CD4-positive, alpha-beta T cell treated with Interleukin-17A for 4 hours (primary cell): ENCODE measurements at regions not wholly inside any gene's neighbourhood (a gene's known extent, or its start where the extent isn't known, plus 50 kb on each side); places are given as distances from the start of the nearest gene placed in this dataset.

Experiments used
- DNase-seq: peaks from one replicate; pipeline ENCODE4 v3.0.0-alpha.2; 2020; ENCODE audit warnings: mixed read lengths

DNA sequence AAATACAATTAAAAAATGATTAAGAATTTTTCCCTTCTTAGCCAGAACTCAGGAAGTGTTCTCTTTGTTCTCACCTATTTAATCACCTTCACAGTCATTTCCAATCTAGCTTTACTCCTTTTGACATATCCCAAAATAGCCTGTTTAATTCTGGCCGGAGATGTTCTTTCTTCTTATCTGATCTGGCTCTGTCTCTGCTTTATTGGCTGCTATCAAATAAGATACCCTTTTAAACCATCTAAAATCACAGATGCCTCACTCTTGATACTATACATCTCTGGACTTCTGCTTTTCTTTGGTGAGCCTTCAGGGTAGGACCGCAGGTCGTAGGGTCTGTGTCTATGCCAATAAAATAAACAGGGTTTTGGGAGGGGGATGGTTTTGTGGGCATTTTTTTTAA is 319.2 kb upstream of the SEMA6D start:
- no peak for DNase-seq

DNA sequence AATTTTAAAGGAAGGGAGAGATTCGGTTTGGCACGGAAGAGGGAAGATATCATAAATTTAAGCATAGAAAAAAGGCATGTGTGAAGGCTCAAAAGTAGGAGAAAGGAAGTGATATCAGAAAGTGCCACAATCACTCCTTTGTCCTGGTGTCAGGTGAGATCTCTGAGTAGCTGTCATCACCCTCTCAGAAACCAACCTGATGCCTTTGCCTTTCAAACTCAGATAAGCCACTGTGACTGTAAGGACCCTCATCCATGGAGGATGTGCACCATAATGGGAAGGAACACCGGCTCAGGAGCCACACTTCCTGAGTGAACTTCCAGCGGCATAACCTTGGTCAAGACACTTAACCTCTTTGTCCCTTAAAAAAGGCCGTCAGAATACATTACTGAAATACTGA is 318.7 kb upstream of the SEMA6D start:
- no peak for DNase-seq

DNA sequence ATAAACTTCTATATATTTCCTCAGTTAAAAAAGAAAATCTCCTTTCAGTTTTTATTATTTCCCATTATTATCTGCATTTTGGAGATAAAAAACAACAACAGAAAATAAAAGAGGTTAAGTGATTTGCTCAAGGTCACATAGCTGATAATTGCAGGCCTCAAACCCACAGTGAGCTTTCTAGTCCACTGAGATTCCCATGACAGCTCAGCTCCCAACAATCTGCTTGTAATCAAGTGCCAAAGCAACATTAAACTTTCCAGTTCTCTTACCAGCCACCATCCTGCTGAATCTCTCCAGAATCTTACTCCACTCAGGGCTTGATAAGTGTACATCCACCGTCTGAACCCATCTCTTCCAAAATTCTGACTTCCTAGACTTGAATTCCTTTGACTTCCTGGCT is 318.2 kb upstream of the SEMA6D start:
- no peak for DNase-seq

DNA sequence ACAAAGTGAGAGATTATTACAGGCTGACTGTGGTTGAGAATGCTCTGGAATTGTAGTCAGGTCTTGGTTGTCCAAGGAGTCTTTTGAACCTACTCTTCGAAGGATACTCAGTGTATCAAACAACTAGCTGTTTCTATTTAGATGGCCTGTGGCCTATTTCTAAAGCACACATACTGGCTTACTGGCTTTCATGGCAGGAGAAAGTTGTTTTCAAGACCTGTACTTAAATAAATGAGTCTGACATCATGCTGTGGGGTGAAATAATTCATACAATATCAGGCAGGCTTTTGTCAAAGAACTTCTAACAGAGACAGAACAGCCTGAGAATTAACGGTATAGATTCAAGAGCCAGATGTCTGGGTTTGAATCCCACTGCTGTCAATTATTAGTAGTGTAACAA is 316.7 kb upstream of the SEMA6D start:
- no peak for DNase-seq

DNA sequence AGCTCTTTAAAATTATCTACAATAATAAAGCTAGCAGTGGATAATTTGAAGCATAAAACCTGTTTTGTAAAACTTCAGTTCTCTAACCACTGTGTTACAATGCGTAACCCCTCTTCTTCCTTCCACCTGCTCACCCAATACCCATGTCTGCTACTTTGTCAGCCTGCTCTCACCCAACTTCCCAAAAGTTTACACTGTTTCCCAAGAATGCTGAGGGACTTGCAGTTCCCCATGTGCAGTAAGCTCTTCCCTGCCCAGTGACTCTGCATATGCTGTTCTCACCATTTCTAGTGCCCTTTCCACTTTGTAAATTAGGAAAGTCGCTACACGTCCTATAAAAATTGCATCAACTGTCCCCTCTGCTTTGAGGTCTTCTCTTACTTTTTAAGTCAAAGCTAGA is 315.9 kb upstream of the SEMA6D start:
- no peak for DNase-seq

DNA sequence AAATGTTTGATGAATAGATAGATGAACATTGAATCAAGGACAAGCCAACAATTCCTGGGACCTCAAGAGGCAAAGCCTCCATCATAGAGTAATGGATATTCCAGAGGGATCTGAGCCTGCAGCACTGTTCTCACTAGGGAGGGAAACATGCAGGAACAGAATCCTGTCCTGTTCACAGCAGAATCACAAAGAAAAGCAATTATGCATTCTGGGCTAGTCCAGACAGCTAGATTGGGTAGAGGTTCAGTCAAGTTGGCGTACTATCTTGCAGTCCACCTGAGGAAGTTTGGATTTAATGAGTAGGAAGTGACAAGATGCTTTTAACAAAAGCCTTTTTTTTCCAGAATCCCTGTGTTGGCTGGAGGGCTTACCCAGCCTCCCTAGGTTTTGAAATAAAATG is 314.5 kb upstream of the SEMA6D start:
- DNase-seq, result no peak

DNA sequence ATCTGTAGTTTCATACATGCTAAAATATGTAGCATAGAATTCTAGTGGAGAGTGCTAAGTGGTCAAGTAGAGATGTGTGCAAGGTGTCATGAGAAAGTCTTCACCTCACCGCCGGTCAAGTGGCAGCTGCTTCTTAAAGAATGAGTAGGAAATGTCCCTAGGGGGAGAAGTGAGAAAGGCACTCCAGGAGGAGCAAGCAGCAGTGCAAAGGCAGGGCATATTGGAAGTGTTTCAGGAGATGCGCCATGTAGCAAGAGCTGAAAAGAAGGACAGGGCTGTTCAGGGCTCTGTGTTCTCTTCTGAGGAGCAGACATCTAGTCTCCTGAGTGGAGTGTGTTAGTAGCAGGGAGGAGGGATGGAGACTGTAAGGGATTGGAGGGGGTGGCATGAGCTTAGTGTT is 312.4 kb upstream of the SEMA6D start:
- DNase-seq, result no peak

DNA sequence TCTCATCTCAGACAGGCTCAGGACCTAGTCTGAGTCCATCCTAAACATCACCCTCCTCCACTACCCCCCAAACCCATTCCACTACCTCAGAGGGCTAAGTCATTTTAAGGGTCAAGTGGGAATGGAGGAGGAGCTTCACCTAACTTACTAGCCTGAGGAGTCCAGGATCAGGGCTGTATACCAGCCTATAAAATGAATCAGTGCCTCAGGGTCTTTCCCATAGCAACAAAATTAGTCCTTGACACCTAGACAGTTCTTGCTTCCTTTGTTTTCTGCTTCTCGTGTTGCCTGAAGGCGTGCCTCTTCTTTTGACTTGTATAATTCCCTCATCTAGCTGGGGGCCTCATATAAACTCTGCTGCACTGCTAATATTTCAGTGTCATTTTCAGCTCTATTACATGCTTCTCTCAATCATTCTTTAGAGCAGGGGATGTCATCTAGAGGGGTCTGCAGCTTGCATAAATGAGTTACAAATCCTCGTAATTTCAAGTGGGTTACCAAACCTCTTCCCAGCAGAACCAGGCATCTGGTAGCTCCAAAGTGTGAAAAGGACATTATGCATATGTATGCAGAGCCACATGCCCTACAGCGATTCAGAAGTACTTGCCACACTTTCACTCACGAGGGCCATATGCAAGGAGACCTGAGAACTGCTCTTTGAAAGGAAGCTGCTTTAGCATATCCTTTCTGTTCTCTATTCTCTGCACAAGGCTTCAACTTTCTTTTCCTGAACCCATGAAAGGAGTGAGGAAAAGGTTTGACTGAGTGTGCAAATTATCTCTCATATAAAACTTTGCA is 311.7 kb upstream of the SEMA6D start:
- no peak for DNase-seq

DNA sequence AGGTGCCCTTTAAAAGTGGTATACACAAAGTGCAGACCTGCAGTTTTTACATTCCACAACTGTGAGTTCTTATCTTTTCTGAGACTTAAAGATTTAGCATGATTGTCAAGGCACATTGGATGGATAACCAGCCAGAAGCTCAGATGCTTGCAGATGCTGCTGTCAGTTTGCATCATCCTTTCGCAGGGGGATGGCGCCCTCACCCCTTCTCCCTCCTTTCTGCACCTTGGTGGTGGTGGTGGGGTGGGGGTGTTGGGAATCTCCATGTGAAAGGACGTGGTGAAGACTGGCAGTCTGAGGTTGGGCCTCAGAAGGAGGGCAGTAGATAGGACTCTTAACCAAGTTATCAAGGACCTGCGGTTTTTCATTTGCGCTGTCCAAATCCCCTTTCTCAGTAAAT is 309.6 kb upstream of the SEMA6D start:
- no peak for DNase-seq

DNA sequence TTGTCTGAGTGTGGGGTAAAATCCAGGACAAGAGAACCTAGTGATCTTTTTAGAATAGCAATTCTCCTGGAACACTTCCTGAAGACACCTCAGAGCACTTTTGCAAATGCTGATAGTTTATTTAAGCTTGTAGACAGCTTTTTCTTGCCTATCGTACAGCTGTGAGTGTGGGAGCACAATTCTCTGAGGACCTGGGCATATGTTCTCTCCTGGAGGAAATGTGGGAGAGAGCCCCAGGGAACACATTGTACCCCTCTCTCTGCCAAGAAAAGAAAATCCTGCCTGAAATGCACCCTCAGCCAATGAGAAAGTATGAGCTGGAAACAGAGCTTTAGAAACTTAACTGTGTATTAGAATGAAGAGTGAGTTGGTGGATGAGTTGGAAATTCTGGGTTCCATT is 308.3 kb upstream of the SEMA6D start:
- DNase-seq, result no peak

DNA sequence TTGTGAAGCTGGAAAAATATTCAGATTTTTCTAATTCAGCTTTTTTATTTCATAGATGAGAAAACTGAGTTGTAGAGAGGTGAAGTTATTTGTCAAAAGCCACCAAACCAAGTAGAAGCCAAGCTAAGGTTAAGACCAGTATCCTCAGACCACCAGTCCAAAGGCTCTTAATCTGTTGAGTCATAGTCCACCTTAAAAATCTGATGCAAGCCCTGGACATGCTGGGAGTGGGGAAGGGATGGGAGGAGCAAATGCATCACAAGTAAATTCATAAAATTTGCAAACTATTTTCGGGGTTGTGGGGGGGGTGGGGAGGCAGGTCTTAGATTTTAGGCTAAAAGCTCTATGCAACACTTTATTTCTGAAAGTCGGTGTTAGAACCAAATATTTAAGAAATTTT is 307.7 kb upstream of the SEMA6D start:
- no peak for DNase-seq

DNA sequence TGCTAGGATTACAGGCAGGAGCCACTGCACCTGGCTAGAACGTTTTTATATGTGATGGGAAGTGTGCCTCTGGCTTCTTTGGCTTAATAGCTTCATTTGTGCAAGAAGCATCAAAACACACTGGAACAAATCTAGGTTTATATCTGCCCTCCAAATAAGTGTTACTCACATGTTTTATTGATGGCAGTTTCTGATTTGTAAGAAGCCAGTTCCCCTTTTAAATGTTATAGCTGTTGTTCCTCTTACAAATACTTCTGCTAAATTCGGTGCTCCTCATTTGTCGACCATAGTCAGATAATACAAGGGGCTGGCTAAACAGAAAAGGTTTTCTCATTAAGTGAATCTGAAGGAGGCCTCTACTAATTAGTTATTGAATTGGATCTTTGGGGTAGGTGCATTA is 307.1 kb upstream of the SEMA6D start:
- DNase-seq, result no peak

DNA sequence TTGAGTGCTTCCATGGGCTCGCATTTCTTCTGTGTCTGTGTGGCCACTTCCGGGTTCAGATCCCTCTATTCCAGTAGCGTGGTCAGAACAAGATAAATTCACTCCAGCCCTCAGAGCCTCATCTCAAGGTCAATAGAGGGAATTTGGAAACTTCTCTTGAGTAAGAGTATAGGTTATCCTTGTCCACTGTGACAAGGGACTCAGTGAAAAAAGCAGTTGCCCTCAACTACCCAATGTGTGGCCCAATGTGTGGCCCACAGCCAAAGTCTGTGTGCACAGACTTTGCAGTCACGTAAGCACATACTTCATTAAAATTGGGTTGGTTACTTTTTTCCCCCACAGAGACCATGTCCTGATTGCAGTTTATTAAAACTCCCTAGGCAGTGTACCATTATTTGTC is 305.6 kb upstream of the SEMA6D start:
- DNase-seq, result no peak

DNA sequence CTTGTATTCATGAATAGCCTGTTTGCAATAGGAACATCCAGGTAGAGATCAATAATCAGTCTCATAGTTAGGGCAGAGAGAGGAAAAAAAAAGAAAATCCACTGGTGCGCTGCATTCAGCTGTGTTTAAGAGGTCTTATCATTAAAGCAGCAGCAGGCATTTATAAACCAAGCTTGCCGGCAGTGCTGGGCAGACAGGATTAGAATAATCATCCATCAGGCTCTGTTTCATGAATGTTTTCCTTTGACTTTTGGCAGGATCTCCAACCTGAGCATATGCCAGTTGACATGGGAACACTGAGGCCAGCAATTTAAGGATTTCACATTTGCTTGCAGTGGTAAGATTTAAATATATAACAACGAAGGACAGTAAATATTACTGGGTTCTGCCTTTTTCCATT is 305.2 kb upstream of the SEMA6D start:
- DNase-seq, result no peak

DNA sequence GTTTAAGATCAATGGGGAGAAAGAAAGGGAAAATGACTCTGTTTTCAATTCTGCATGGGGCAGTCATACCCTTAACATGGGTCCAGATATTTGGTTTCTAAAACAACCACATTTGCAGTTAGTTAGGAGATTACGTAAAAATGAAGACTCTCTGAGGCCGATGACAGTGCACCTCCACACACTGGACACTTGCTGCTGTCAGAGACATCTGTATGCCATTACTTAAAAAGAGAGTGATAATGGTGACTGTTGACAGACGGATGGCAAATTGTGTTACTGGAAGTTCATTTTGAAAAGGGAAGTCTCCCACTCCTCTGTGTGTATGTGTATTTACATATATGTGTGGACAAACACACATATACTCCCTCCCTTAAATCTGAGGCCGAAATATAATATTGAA is 304.5 kb upstream of the SEMA6D start:
- DNase-seq, result no peak

DNA sequence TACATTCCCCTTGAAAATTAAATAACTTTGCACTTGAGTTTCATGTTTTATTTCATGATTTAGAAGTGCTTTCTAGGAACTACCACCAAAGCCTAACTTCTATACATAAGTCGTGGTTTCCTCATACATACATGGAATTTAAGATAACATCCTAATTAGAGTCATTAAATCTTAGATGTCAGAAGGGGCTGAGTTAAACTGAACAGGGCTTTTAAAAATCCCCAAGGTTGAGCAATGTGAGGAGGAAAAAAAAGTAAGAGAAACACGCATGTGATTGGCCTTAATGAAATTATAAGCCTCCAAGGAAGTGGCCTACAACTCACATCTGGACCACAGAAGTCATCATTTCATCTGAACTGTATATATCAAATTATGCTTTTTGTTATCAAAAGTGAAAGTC is 303.1 kb upstream of the SEMA6D start:
- no peak for DNase-seq

DNA sequence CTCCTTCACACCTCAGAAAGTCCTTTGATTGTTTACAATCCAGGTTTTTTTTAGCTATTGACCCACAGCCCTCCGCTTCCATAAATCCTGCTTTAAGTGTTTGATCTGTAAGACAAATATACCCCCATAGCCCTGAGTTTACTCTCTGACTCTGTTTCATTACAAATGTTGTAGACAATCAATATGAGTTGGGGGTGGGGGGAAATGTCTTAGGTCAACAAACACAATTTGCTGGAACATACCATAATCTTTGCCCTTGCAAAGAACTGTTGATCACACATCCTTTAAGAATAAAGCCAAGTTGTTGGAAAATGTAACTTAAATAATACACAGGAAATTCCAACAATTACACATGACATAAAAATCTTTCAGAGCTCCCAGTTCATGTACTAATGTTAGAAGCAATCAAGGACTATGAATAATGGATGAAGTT is 301.8 kb upstream of the SEMA6D start:
- no peak for DNase-seq

DNA sequence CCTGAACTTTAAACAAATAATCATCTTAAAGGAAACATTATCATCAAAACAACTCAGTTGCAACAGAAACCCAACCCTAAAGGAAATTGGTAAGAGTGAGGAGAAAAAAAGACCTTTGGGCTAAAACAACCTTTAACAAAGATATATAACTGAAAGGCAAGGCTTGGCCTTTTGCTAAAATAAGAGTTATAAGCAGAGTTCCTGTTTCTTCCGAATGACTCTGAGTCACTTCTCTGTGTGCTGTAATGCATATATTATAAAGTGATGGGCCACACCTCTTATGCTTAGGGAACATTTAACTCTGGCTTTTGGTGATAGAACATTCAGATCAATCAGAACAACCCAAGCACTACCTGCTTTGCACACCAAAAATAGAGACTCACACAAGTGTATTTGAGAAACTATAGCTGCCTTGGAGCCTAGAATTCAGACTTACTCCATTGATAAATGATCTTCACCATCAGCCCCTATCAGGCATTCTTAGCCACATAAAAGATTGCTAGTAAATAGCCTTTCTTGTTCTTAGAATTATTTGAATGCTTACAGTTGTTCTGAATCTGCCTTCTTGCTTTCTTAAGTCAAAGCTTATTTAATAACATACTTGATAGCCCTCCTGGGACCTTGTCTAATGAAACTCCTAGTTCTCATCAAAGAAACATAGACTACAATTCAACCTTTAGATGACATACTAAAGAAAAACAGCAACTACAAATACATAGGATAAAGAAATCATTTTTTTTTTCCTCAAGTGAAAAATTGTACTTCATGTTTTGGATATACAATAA is 294.2 kb upstream of the SEMA6D start:
- no peak for DNase-seq

DNA sequence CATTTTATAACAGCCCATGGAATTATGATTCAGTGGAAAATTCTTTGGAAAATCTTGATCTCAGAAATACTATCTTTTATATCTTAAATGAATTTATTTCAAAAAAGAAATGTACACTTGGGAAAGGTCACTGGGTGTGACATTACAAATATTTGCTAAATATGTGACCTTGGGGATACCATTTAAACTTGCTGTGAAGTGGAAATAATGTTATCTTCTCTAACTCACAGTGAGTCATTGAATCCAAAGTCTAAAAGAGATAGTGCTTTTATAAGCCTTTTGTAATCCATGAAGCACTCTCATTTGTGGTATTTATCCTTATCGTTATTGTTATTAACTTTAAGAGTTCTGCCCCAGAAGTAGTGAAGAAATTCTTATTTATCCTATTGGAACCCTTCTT is 289.8 kb upstream of the SEMA6D start:
- DNase-seq, result no peak

DNA sequence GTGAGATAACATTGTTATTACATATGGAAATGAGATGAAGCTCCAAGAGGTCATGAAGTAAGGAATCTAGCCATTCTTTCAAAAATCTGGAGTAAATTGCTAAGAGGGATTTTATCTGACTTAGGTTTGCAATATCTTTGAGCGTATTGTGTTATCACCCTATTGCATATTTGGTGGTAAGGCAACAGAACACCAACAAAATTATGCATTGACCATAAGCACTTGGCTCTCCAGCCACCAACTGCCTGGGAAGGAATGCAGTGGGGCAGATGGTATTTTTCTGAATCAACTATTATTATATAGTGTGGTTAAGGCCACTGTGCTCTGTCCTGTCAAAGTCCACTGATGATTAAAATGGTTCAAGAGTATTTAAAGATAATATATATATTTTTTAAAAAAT is 287.9 kb upstream of the SEMA6D start:
- DNase-seq, result no peak

DNA sequence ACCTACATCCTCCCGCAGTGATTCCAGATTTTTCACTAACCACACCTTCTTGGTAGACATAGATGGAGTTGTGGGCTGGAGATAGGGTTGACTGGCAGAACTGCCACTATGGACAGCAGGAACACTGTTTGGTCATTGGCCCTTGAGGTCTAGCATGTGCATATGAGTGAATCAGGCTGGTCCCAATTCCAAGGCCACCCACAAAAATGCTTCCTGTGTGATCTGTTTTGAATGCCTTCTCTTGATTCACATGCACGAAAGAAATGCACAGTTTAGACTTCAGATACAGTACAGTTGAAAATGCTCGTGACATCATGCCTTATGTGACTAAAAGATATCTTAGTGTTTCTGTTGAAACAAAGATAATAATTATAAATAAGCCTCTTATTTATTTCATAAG is 285.8 kb upstream of the SEMA6D start:
- no peak for DNase-seq

DNA sequence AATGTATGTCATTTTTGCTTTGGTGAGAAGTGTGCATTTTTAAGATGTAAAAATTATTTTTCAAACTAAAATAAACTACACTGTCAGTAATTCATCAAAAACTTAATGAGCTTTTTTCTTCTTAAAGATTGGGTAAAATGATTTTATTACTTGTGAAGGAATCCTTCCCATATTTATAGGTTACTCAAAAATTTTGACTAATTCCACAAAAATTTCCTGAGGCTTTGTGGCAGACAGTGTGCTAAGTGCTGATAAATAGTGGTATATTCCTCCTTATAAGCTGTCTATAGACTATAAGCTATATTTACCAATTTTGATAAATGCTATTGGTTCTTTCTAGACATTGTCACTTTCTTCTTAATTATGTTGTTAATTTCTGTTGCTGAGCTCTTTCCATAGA is 284.5 kb upstream of the SEMA6D start:
- no peak for DNase-seq

DNA sequence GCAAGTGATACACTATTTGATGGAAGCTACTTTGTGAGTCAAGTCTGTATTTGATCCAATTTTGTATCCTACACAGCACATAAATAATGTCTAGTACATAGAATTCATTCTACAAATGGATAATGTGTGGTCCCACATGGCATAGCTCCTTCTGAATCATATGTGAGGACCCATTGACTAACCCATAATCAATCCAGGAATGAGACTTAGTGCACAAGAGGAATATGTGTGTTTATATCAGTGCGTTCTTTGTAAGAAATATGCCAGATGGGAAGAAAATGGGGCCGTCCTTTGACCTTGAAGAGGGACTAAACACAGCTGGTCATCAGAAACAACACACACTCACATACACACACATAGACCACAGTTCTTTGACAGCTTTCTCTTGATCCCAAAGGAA is 282.7 kb upstream of the SEMA6D start:
- no peak for DNase-seq

DNA sequence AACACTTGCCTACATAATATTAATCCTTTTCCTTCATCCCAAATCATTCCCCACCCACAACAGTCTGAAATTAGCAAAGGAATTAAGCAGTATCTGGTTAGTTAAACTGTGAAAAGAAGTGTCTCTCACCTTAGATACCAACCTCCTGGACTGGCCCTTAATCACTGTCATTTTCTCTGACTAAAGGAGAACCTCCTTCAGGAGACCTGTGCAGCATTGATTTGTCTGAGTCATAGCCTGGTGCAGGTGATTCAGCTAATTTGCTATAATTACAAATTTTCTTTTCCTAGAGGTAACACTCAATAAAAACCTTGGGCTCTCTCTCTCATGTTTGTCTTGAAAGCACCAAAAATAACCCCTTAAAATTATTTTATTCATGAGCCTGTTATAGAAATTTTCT is 279.8 kb upstream of the SEMA6D start:
- no peak for DNase-seq
